ENCODE measurements at regions not wholly inside any gene's neighbourhood (a gene's known extent, or its start where the extent isn't known, plus 50 kb on each side); places are given as distances from the start of the nearest gene placed in this dataset.
A peak's percentile ranks its signal among the peaks of the same experiment; 100 is the strongest.

DNA sequence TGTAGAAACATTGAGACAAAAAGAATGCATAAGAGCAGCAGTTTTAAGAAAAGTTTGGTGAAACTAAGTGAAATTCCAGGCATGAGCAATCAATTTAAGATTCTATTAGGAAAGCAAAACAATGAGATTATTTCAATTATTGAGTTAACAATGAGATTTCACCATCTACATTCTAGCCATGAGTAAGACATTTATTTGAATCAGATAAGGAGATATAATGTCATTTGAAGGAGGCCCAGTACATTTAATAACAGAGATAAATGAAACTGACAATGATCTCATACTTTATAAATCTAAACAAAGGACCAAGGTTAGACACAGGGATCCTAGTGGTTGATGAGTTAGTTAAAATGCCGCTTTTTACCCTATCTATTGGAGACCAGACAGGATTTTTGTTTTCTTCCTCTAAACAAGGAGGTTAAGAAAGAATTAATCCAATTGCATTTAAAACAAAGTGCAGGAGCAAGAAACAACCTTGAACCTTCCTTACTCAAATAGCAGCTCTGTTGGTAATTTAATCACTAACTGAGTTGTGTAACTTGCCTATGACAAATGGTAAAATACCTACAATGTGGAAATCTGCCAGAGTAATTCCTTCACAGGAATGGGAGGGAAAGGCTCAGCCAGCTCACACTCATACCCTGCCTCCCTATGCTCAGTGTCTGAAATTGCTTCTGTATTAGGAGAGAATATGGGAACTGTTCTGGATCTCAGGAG, 103.5 kb upstream of the NR3C1 start (continued):
- TF ChIP-seq KDM5A (IDR thresholded peaks at IDR 0.05; ENCODE audit: borderline replicate concordance, low read length) (no peak; the same call in 1 of the 2 replicates), PRMT3 (CRISPR knock-in tag; IDR thresholded peaks at IDR 0.05; ENCODE audit: borderline replicate concordance, low read depth) (no peak), ZNF256 (CRISPR knock-in tag; conservative IDR thresholded peaks at IDR 0.05) (no peak), CBFB (CRISPR knock-in tag; IDR thresholded peaks at IDR 0.05) (no peak), ZKSCAN1 (IDR thresholded peaks at IDR 0.05; ENCODE audit: low read length) (no peak), ZNF720 (CRISPR knock-in tag; IDR thresholded peaks at IDR 0.05) (no peak), ZNF143 (CRISPR knock-in tag; IDR thresholded peaks at IDR 0.05) (no peak), ZFX (CRISPR knock-in tag; IDR thresholded peaks at IDR 0.05; ENCODE audit: low read depth) (no peak), ZSCAN12 (CRISPR knock-in tag; IDR thresholded peaks at IDR 0.05) (0 out of 2 replicates have a peak, but pooled peaks have one; percentile 65), PLRG1 (conservative IDR thresholded peaks at IDR 0.05) (no peak), ZNF251 (CRISPR knock-in tag; IDR thresholded peaks at IDR 0.05) (no peak), ZMAT3 (CRISPR knock-in tag; conservative IDR thresholded peaks at IDR 0.05) (no peak), ZNF441 (CRISPR knock-in tag; IDR thresholded peaks at IDR 0.05; ENCODE audit: borderline replicate concordance) (0 out of 2 replicates have a peak, but pooled peaks have one; percentile 19), ZBTB7B (CRISPR knock-in tag; IDR thresholded peaks at IDR 0.05) (0 out of 2 replicates have a peak, but pooled peaks have one; percentile 60), HMG20B (CRISPR knock-in tag; conservative IDR thresholded peaks at IDR 0.05) (peak; percentile 68; the same call in 1 of the 2 replicates), CCAR2 (optimal IDR thresholded peaks at IDR 0.05; ENCODE audit: low read depth, low read length) (no peak), ZNF530 (CRISPR knock-in tag; IDR thresholded peaks at IDR 0.05; ENCODE audit: low read depth) (no peak), ZNF451 (CRISPR knock-in tag; IDR thresholded peaks at IDR 0.05) (no peak), ZNF83 (CRISPR knock-in tag; IDR thresholded peaks at IDR 0.05; ENCODE audit: borderline replicate concordance) (no peak), XBP1 (CRISPR knock-in tag; IDR thresholded peaks at IDR 0.05) (no peak), CBX1 (IDR thresholded peaks at IDR 0.05; ENCODE audit: low read depth) (no peak), ZNF260 (CRISPR knock-in tag; IDR thresholded peaks at IDR 0.05; ENCODE audit: borderline replicate concordance, low read depth) (no peak), ZNF772 (CRISPR knock-in tag; IDR thresholded peaks at IDR 0.05) (peak; percentile 67; the same call in 1 of the 2 replicates), ZFP41 (CRISPR knock-in tag; IDR thresholded peaks at IDR 0.05; ENCODE audit: borderline replicate concordance) (no peak)
- TF ChIP-seq, protein P1, sequence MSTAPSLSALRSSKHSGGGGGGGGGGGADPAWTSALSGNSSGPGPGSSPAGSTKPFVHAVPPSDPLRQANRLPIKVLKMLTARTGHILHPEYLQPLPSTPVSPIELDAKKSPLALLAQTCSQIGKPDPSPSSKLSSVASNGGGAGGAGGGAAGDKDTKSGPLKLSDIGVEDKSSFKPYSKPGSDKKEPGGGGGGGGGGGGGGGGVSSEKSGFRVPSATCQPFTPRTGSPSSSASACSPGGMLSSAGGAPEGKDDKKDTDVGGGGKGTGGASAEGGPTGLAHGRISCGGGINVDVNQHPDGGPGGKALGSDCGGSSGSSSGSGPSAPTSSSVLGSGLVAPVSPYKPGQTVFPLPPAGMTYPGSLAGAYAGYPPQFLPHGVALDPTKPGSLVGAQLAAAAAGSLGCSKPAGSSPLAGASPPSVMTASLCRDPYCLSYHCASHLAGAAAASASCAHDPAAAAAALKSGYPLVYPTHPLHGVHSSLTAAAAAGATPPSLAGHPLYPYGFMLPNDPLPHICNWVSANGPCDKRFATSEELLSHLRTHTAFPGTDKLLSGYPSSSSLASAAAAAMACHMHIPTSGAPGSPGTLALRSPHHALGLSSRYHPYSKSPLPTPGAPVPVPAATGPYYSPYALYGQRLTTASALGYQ (CRISPR knock-in tag; IDR thresholded peaks at IDR 0.05) = peak; percentile 94
- TF ChIP-seq, protein P2, sequence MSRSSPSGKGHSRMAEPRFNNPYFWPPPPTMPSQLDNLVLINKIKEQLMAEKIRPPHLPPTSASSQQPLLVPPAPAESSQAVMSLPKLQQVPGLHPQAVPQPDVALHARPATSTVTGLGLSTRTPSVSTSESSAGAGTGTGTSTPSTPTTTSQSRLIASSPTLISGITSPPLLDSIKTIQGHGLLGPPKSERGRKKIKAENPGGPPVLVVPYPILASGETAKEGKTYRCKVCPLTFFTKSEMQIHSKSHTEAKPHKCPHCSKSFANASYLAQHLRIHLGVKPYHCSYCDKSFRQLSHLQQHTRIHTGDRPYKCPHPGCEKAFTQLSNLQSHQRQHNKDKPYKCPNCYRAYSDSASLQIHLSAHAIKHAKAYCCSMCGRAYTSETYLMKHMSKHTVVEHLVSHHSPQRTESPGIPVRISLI (CRISPR knock-in tag; IDR thresholded peaks at IDR 0.05; ENCODE audit: borderline replicate concordance) = no peak
- TF ChIP-seq, protein P3, sequence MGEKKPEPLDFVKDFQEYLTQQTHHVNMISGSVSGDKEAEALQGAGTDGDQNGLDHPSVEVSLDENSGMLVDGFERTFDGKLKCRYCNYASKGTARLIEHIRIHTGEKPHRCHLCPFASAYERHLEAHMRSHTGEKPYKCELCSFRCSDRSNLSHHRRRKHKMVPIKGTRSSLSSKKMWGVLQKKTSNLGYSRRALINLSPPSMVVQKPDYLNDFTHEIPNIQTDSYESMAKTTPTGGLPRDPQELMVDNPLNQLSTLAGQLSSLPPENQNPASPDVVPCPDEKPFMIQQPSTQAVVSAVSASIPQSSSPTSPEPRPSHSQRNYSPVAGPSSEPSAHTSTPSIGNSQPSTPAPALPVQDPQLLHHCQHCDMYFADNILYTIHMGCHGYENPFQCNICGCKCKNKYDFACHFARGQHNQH (CRISPR knock-in tag; IDR thresholded peaks at IDR 0.05) = peak; percentile 78
- TF ChIP-seq, protein P4, sequence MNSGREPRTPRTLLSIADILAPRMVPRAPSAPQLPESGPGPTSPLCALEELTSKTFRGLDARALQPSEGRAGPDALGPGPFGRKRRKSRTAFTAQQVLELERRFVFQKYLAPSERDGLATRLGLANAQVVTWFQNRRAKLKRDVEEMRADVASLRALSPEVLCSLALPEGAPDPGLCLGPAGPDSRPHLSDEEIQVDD (CRISPR knock-in tag; IDR thresholded peaks at IDR 0.05; ENCODE audit: borderline replicate concordance) = no peak

Data from HepG2 (cell line).